Neural crest cell (in vitro differentiated cells): ENCODE measurements at regions not wholly inside any gene's neighbourhood (a gene's known extent, or its start where the extent isn't known, plus 50 kb on each side); places are given as distances from the start of the nearest gene placed in this dataset.

Experiments used
- DNase-seq: peaks from one replicate; pipeline ENCODE4 v3.0.0; 2021; ENCODE audit warnings: low read depth, mixed read lengths, low spot score
- H3K27ac Mint-ChIP-seq: one replicate; pipeline ENCODE4 v1.8.0; 2021; ENCODE audit warnings: mild to moderate bottlenecking, mixed read lengths; ENCODE audit not compliant: unreplicated experiment
- H3K27me3 Mint-ChIP-seq: 2 replicates; pipeline ENCODE4 v1.8.0; 2021; ENCODE audit warnings: low read depth, mild to moderate bottlenecking, mixed read lengths
- H3K36me3 Mint-ChIP-seq: 2 replicates; pipeline ENCODE4 v1.8.0; 2021; ENCODE audit warnings: low read depth, mild to moderate bottlenecking, mixed read lengths
- H3K4me1 Mint-ChIP-seq: 2 replicates; pipeline ENCODE4 v1.8.0; 2021; ENCODE audit warnings: mixed read lengths
- H3K4me3 Mint-ChIP-seq: one replicate; pipeline ENCODE4 v1.8.0; 2021; ENCODE audit warnings: mild to moderate bottlenecking, mixed read lengths
- H3K9me3 Mint-ChIP-seq: 2 replicates; pipeline ENCODE4 v1.8.0; 2021; ENCODE audit warnings: mixed read lengths
- CTCF ChIP-seq: fragments of 200-600 bp; sonication (generic); conservative IDR thresholded peaks from 2 replicates; pipeline ENCODE4 v1.5.0; 2021; ENCODE audit warnings: antibody characterized with exemption, mild to moderate bottlenecking

GRCh38 chr9:115978659-115979096, 174.9 kb upstream of the PAPPA start:
- Mint-ChIP-seq H3K9me3 (no peaks in the 10 kb centered on the region), H3K4me1 (peaks cover 4% of the 10 kb centered on the region), H3K27me3 (no peaks in the 10 kb centered on the region), H3K4me3 (no peak overlapping the region), H3K36me3 (no peaks in the 10 kb centered on the region), H3K27ac (no peak overlapping the region)
- no peak for TF ChIP-seq CTCF
- no peak for DNase-seq

GRCh38 chr9:115980054-115980453, 173.5 kb upstream of the PAPPA start:
- H3K9me3 Mint-ChIP-seq = no peaks in the 10 kb centered on the region

GRCh38 chr9:115980502-115980901, 173.1 kb upstream of the PAPPA start:
- Mint-ChIP-seq H3K4me3 (no peak overlapping the region), H3K36me3 (no peaks in the 10 kb centered on the region), H3K4me1 (peaks cover 4% of the 10 kb centered on the region), H3K9me3 (no peaks in the 10 kb centered on the region), H3K27ac (no peak overlapping the region), H3K27me3 (no peaks in the 10 kb centered on the region)
- TF ChIP-seq CTCF = no peak
- DNase-seq = no peak

More at GRCh38 chr9:115980054-115980453, 173.5 kb upstream of the PAPPA start:
- no peaks in the 10 kb centered on the region for H3K36me3 Mint-ChIP-seq
- no peak for DNase-seq
- no peak overlapping the region for H3K4me3 Mint-ChIP-seq
- TF ChIP-seq CTCF = no peak
- no peaks in the 10 kb centered on the region for H3K27me3 Mint-ChIP-seq
- peaks cover 4% of the 10 kb centered on the region for H3K4me1 Mint-ChIP-seq
- no peak overlapping the region for H3K27ac Mint-ChIP-seq

GRCh38 chr9:115980976-115981375, 172.6 kb upstream of the PAPPA start:
- Mint-ChIP-seq H3K27ac (no peak overlapping the region), H3K27me3 (no peaks in the 10 kb centered on the region), H3K4me1 (peaks cover 4% of the 10 kb centered on the region), H3K36me3 (no peaks in the 10 kb centered on the region), H3K9me3 (no peaks in the 10 kb centered on the region), H3K4me3 (no peak overlapping the region)
- DNase-seq = no peak
- TF ChIP-seq CTCF = no peak

GRCh38 chr9:115983366-115983765, 170.2 kb upstream of the PAPPA start:
- TF ChIP-seq CTCF = no peak
- Mint-ChIP-seq H3K9me3 (no peaks in the 10 kb centered on the region), H3K4me3 (no peak overlapping the region), H3K27me3 (no peaks in the 10 kb centered on the region), H3K4me1 (no peaks in the 10 kb centered on the region), H3K36me3 (no peaks in the 10 kb centered on the region), H3K27ac (no peak overlapping the region)
- DNase-seq = no peak

GRCh38 chr9:115985657-115986056, 167.9 kb upstream of the PAPPA start:
- TF ChIP-seq CTCF = no peak
- no peaks in the 10 kb centered on the region for H3K27me3 Mint-ChIP-seq

More at GRCh38 chr9:115985657-115986056, 167.9 kb upstream of the PAPPA start:
- DNase-seq = no peak
- H3K4me1 Mint-ChIP-seq = no peaks in the 10 kb centered on the region
- no peaks in the 10 kb centered on the region for H3K9me3 Mint-ChIP-seq
- H3K27ac Mint-ChIP-seq = no peak overlapping the region
- H3K4me3 Mint-ChIP-seq = no peak overlapping the region
- H3K36me3 Mint-ChIP-seq = no peaks in the 10 kb centered on the region
